Fibroblast of lung (primary cell): ENCODE measurements at regions not wholly inside any gene's neighbourhood (a gene's known extent, or its start where the extent isn't known, plus 50 kb on each side); places are given as distances from the start of the nearest gene placed in this dataset.

Source experiments
- EZH2 ChIP-seq: IDR thresholded peaks from 2 replicates; pipeline ENCODE4 v1.5.1; 2012; ENCODE audit warnings: low read length, control low read depth, mild to moderate bottlenecking; ENCODE audit errors: missing control alignments
- TF ChIP-seq, protein P1 (sequence below), 2 donors: IDR thresholded peaks in 1 of 2; conservative IDR thresholded peaks in 1 of 2; 1 replicate in 1 of 2; 2 replicates in 1 of 2; pipeline ENCODE4 v1.5.1; 2011 to 2012; ENCODE audit warnings: low read length in 2 of 2, control low read depth in 1 of 2, inconsistent platforms in 1 of 2, low read depth in 1 of 2, mild to moderate bottlenecking in 1 of 2

DNA sequence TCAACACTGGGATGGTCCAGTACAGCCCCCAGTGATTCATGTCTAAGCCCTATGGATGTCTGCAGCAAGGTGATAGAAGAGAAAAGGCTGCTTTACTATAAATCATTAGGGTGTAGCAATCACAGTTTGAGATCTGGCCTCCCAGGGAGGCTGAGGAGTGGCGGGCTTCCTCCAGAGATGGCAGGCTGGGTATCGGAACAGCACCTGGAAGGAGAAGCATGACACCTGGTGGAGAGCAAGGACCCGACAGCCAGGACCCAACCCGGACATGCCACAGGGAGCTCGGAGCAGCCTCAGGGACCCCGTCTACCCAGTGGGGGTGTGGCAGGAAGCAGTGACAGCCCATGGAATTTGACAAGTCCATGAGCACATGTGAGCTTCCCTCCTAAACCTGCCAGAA is 114.8 kb upstream of the CD93 start:
- TF ChIP-seq, protein P1, sequence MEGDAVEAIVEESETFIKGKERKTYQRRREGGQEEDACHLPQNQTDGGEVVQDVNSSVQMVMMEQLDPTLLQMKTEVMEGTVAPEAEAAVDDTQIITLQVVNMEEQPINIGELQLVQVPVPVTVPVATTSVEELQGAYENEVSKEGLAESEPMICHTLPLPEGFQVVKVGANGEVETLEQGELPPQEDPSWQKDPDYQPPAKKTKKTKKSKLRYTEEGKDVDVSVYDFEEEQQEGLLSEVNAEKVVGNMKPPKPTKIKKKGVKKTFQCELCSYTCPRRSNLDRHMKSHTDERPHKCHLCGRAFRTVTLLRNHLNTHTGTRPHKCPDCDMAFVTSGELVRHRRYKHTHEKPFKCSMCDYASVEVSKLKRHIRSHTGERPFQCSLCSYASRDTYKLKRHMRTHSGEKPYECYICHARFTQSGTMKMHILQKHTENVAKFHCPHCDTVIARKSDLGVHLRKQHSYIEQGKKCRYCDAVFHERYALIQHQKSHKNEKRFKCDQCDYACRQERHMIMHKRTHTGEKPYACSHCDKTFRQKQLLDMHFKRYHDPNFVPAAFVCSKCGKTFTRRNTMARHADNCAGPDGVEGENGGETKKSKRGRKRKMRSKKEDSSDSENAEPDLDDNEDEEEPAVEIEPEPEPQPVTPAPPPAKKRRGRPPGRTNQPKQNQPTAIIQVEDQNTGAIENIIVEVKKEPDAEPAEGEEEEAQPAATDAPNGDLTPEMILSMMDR (conservative IDR thresholded peaks at IDR 0.05 in 1 of 2, IDR thresholded peaks at IDR 0.05 in 1 of 2; ENCODE audit: low read depth in 1 of 2, low read length in 2 of 2), result peak in 1 of 2 donors; percentile 28
- no peak for TF ChIP-seq EZH2
